Caco-2 (cell line): ENCODE measurements at regions not wholly inside any gene's neighbourhood (a gene's known extent, or its start where the extent isn't known, plus 50 kb on each side); places are given as distances from the start of the nearest gene placed in this dataset.

Source experiments
- BruUV-seq: library from RNA; stranded (reverse); fragments of 400-500 nt; replicated peaks from 2 replicates; lab custom pipeline; 2021; lab: Mats Ljungman, UMichigan
- CTCF ChIA-PET: fragments of 300-600 bp; sonication (Branson Sonifier 250); formaldehyde crosslinking; loops from one replicate; lab custom pipeline; 2022; ENCODE audit warnings: antibody characterized with exemption; lab: Charles Lee
- POLR2A ChIA-PET: fragments of 300-600 bp; sonication (Branson Sonifier 250); formaldehyde crosslinking; loops from one replicate; lab custom pipeline; 2022; ENCODE audit warnings: antibody characterized with exemption; lab: Charles Lee
- DNase-seq, 2 experiments: peaks; one replicate each; pipeline versions ENCODE4 v3.0.0 to v3.0.0-alpha.2; 2020 to 2022
- H3K27me3 ChIP-seq: replicated peaks from 2 replicates; pipeline ENCODE4 v1.6.0; 2011; ENCODE audit warnings: low read length; ENCODE audit not compliant: control insufficient read depth, insufficient read depth
- H3K36me3 ChIP-seq: 2 replicates; pipeline ENCODE4 v1.5.1; 2011; ENCODE audit warnings: low read length; ENCODE audit not compliant: control insufficient read depth, insufficient read depth
- H3K4me1 ChIP-seq: fragments of 250-450 bp; sonication (Bioruptor Pico); 2 replicates; pipeline ENCODE4 v1.5.1; 2020; ENCODE audit warnings: mild to moderate bottlenecking
- H3K4me3 ChIP-seq: 2 replicates; pipeline ENCODE4 v1.5.1; 2011; ENCODE audit warnings: low read depth, mild to moderate bottlenecking, control low read depth, low read length
- H3K9me3 ChIP-seq: fragments of 250-450 bp; sonication (Bioruptor Pico); 2 replicates; pipeline ENCODE4 v1.5.1; 2020; ENCODE audit warnings: mild to moderate bottlenecking, moderate library complexity
- H3K27ac Mint-ChIP-seq: one replicate; pipeline ENCODE4 v1.8.0; 2022; ENCODE audit warnings: mixed read lengths; ENCODE audit not compliant: unreplicated experiment
- H3K27me3 Mint-ChIP-seq: one replicate; pipeline ENCODE4 v1.8.0; 2022; ENCODE audit warnings: mixed read lengths; ENCODE audit not compliant: insufficient read depth, unreplicated experiment
- H3K36me3 Mint-ChIP-seq: one replicate; pipeline ENCODE4 v1.8.0; 2022; ENCODE audit warnings: mild to moderate bottlenecking, mixed read lengths; ENCODE audit not compliant: insufficient read depth, unreplicated experiment
- H3K4me1 Mint-ChIP-seq: one replicate; pipeline ENCODE4 v1.8.0; 2022; ENCODE audit warnings: low read depth, mixed read lengths; ENCODE audit not compliant: unreplicated experiment
- H3K4me3 Mint-ChIP-seq: one replicate; pipeline ENCODE4 v1.8.0; 2022; ENCODE audit warnings: mild to moderate bottlenecking, moderate library complexity, mixed read lengths; ENCODE audit not compliant: unreplicated experiment
- H3K9me3 Mint-ChIP-seq: one replicate; pipeline ENCODE4 v1.8.0; 2022; ENCODE audit warnings: mixed read lengths; ENCODE audit not compliant: unreplicated experiment
- CTCF ChIP-seq, 2 experiments: fragments of 200-600 bp in 1 of 2; IDR thresholded peaks; 1 replicate in 1 of 2; 2 replicates in 1 of 2; pipeline versions ENCODE4 v1.5.1 to v1.8.0; 2011 to 2022; ENCODE audit warnings: antibody characterized with exemption in 1 of 2, control low read depth in 1 of 2, inconsistent platforms in 1 of 2, low read depth in 1 of 2, low read length in 1 of 2, mild to moderate bottlenecking in 1 of 2, moderate library complexity in 1 of 2; ENCODE audit not compliant: insufficient read depth in 1 of 2, severe bottlenecking in 1 of 2, unreplicated experiment in 1 of 2
- intact Hi-C: fragments of 100-400 bp; cut with micrococcal nuclease; formaldehyde crosslinking; loops from one replicate; pipeline ENCODE4 v1.10.0; 2022; ENCODE audit not compliant: unreplicated experiment

DNA sequence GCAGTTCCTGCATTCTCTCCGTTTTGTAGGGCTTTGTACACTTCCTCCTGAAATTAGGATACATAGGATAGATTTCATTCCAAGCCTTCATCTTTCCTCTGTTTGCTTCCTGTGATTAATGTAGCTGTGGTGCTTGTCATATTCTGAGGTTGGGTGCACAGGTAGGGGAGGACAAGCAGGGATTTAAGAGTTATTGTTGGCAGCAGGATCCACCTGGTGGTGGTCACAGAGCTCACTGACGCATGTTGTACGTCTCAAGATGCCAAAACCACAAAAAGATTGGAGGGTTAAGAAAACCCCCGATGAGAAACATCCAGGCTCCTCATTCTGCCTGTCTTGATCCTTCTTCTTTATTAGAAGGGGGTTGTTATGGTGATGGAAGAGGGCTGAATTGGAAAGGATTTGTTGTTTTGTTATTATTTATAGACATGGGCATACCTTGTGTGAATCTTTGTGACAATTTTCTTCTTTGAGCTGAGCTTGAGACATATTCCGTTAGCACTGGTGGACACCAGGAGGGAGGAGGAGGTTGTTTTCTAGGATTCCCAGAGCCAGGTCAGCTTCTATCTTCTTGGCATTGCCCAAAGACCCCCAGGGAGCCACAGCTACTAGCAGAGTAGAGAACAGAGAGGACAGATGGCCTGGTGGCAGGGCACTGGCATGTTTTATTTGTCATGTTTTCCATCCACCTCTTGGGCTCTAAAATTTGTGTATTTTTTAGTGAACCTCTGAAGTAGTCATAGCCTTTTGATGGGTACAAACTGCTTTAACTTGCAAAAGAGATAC, 57.7 kb upstream of the LARS2 start:
- intact Hi-C loops = no loop called here
- peak in 1 of 2 experiments; percentile 3 for TF ChIP-seq CTCF (IDR thresholded peaks at IDR 0.05; ENCODE audit: insufficient read depth in 1 of 2, low read depth in 1 of 2, low read length in 1 of 2, severe bottlenecking in 1 of 2, unreplicated experiment in 1 of 2)
- Mint-ChIP-seq H3K27ac (no peak overlapping the region), H3K4me3 (no peak overlapping the region), H3K9me3 (no peaks in the 10 kb centered on the region), H3K27me3 (peaks cover 11% of the 10 kb centered on the region), H3K36me3 (no peaks in the 10 kb centered on the region), H3K4me1 (no peaks in the 10 kb centered on the region)
- Histone ChIP-seq H3K27me3 (no peaks in the 10 kb centered on the region), H3K9me3 (no peaks in the 10 kb centered on the region), H3K4me3 (no peak overlapping the region), H3K36me3 (no peaks in the 10 kb centered on the region), H3K4me1 (no peaks in the 10 kb centered on the region)
- BruUV-seq = no TSS peak
- ChIA-PET CTCF (interaction anchor here (1.0 kb wide), 2 partner anchors 13 to 105 kb away, joined by 3 read pairs; no protein-coding TSS in a partner anchor), POLR2A (interaction anchor here (0.6 kb wide), 1 partner anchor 22 kb away, joined by 3 read pairs; no protein-coding TSS in a partner anchor)
- DNase-seq = no peak

GRCh38 chr3:45332493-45332892, 55.9 kb upstream of the LARS2 start:
- Mint-ChIP-seq H3K4me3 (no peak overlapping the region), H3K27ac (no peak overlapping the region), H3K9me3 (no peaks in the 10 kb centered on the region), H3K4me1 (no peaks in the 10 kb centered on the region), H3K27me3 (peaks cover 8% of the 10 kb centered on the region), H3K36me3 (no peaks in the 10 kb centered on the region)
- DNase-seq = no peak
- POLR2A ChIA-PET = no interaction called here
- Histone ChIP-seq H3K4me3 (no peak overlapping the region), H3K4me1 (no peaks in the 10 kb centered on the region), H3K36me3 (no peaks in the 10 kb centered on the region), H3K27me3 (no peaks in the 10 kb centered on the region), H3K9me3 (no peaks in the 10 kb centered on the region)
- no TSS peak for BruUV-seq
- intact Hi-C loops = no loop called here
- no peak for TF ChIP-seq CTCF (IDR thresholded peaks at IDR 0.05; ENCODE audit: insufficient read depth in 1 of 2, low read depth in 1 of 2, low read length in 1 of 2, severe bottlenecking in 1 of 2, unreplicated experiment in 1 of 2)
- CTCF ChIA-PET = no interaction called here

DNA sequence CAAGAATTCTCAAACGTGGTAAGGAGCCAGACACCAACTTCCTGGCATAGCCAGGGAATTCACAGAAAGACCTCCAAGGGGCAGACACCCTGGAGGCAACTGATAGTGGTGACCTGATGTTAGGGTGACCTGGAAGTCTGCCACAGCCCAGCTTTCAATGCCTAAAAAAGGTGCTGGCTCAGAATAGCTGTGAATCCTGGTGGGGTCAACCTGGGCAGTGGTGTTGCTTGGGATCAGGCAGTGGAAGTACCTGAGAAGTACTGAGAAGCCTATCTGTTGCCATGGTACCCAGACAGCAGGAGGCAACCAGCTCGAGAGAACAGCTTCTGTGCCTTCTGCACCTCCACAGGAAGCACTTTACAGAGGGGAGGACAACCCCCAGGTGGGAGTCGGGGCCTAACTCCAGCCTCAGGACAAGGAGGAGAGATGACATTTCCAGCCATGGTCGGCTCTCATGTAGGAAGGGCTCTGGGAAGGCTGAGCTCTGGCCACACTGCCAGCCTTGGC, 55.4 kb upstream of the LARS2 start:
- no peaks in the 10 kb centered on the region for H3K9me3 Mint-ChIP-seq
- no peaks in the 10 kb centered on the region for H3K36me3 Mint-ChIP-seq
- Histone ChIP-seq H3K4me3 (no peak overlapping the region), H3K4me1 (no peaks in the 10 kb centered on the region), H3K9me3 (no peaks in the 10 kb centered on the region), H3K27me3 (no peaks in the 10 kb centered on the region), H3K36me3 (no peaks in the 10 kb centered on the region)
- no peak overlapping the region for H3K4me3 Mint-ChIP-seq
- no TSS peak for BruUV-seq
- ChIA-PET POLR2A (no interaction called here), CTCF (no interaction called here)
- DNase-seq = no peak
- no peak overlapping the region for H3K27ac Mint-ChIP-seq
- intact Hi-C loops = no loop called here
- TF ChIP-seq CTCF (IDR thresholded peaks at IDR 0.05; ENCODE audit: insufficient read depth in 1 of 2, low read depth in 1 of 2, low read length in 1 of 2, severe bottlenecking in 1 of 2, unreplicated experiment in 1 of 2) = no peak
- no peaks in the 10 kb centered on the region for H3K4me1 Mint-ChIP-seq
- peaks cover 8% of the 10 kb centered on the region for H3K27me3 Mint-ChIP-seq
